B cell (primary cell): ENCODE measurements at regions not wholly inside any gene's neighbourhood (a gene's known extent, or its start where the extent isn't known, plus 50 kb on each side); places are given as distances from the start of the nearest gene placed in this dataset.

Source experiments
- CTCF ChIP-seq: fragments of 200-600 bp; IDR thresholded peaks from one replicate; pipeline ENCODE4 v1.8.0; 2022; ENCODE audit warnings: antibody characterized with exemption, mild to moderate bottlenecking
- EZH2 ChIP-seq: IDR thresholded peaks from 2 replicates; pipeline ENCODE4 v1.6.1; 2012; ENCODE audit warnings: borderline replicate concordance, low read depth, mild to moderate bottlenecking, moderate library complexity, low read length; ENCODE audit not compliant: insufficient read depth, poor library complexity, severe bottlenecking

DNA sequence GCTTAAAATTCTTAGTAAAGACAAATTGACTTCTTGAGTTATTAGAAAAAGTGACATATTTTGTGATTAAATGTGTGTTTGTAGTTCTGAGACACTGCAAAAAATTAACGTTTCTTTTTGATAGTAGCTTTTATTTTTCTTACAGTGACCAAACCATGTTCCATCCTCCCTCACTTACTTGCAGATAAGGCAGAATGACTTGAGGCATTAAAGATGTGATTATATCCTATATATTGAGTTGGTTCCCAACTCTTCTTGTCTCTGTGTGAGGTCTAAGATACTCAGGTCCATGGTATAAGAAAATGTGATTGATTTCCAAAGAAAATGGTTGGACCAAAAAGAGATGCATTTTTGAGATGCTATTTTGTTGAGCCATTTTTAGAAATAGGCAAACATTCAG lies 238.3 kb upstream of the NR2F2 start:
- no peak for TF ChIP-seq CTCF
- TF ChIP-seq EZH2: no peak
